GM12878 (cell line): ENCODE measurements at regions not wholly inside any gene's neighbourhood (a gene's known extent, or its start where the extent isn't known, plus 50 kb on each side); places are given as distances from the start of the nearest gene placed in this dataset.

Experiments
- ATAC-seq: fragments of 200-7000 bp; cut with Tn5 transposase; 3 replicates; pipeline ENCODE4 v1.9.1; 2020; ENCODE audit warnings: mild to moderate bottlenecking, moderate library complexity
- BruUV-seq: library from RNA; stranded (reverse); fragments of 400-500 nt; replicated peaks from 2 replicates; lab custom pipeline; 2021; lab: Mats Ljungman, UMichigan
- CTCF ChIA-PET: fragments of 300-600 bp; sonication (Branson Sonifier 250); formaldehyde crosslinking; extraction: SDS; loops from one replicate; lab custom pipeline; 2021; ENCODE audit warnings: inconsistent platforms; lab: Yijun Ruan, JAX
- POLR2A ChIA-PET: fragments of 350-600 bp; formaldehyde crosslinking; extraction: SDS; loops from one replicate; lab custom pipeline; 2021; ENCODE audit warnings: inconsistent platforms; lab: Charles Lee
- RAD21 ChIA-PET: fragments of 300-600 bp; sonication (Branson Sonifier 250); formaldehyde crosslinking; loops from one replicate; lab custom pipeline; 2023; ENCODE audit warnings: antibody characterized with exemption; ENCODE audit not compliant: unreplicated experiment; lab: Charles Lee
- SMC1A ChIA-PET: fragments of 300-600 bp; sonication (Branson Sonifier 250); formaldehyde crosslinking; loops from one replicate; lab custom pipeline; 2023; ENCODE audit not compliant: unreplicated experiment, uncharacterized antibody; lab: Charles Lee
- DNase-seq: peaks from one replicate; pipeline ENCODE4 v3.0.0-alpha.2; 2011; ENCODE audit warnings: low read depth, low spot score
- FAIRE-seq: peaks from 3 replicates; lab custom pipeline; 2011; peaks lifted over from hg19 to GRCh38; lab: Jason Lieb, UNC
- H2AFZ ChIP-seq: 2 replicates; pipeline ENCODE4 v1.6.0; 2011; ENCODE audit warnings: low read depth, low read length, control low read depth; ENCODE audit not compliant: control insufficient read depth
- H3K27ac ChIP-seq: 2 replicates; pipeline ENCODE4 v1.5.1; 2011; ENCODE audit warnings: control low read depth; ENCODE audit not compliant: control insufficient read depth, insufficient read depth
- H3K27me3 ChIP-seq, 2 experiments: replicated peaks in 1 of 2; 2 replicates each; pipeline versions ENCODE4 v1.6.0 to v1.6.1; 2011; ENCODE audit warnings: low read length in 1 of 2; ENCODE audit not compliant: control insufficient read depth in 2 of 2, insufficient read depth in 2 of 2
- H3K36me3 ChIP-seq, 2 experiments: 2 replicates each; pipeline ENCODE4 v1.5.1; 2011; ENCODE audit warnings: low read length in 1 of 2; ENCODE audit not compliant: control insufficient read depth in 2 of 2, insufficient read depth in 2 of 2
- H3K4me1 ChIP-seq: 2 replicates; pipeline ENCODE4 v1.6.1; 2011; ENCODE audit warnings: mild to moderate bottlenecking, low read length, moderate library complexity, mixed read lengths; ENCODE audit not compliant: control insufficient read depth, insufficient read depth
- H3K4me2 ChIP-seq: 2 replicates; pipeline ENCODE4 v1.6.0; 2011; ENCODE audit warnings: control low read depth; ENCODE audit not compliant: control insufficient read depth, insufficient read depth
- H3K4me3 ChIP-seq: fragments of 200-600 bp; sonication (generic); 2 replicates; pipeline ENCODE4 v1.5.1; 2016
- H3K79me2 ChIP-seq: 2 replicates; pipeline ENCODE4 v1.6.0; 2011; ENCODE audit warnings: low read length; ENCODE audit not compliant: control insufficient read depth, insufficient read depth
- H3K9ac ChIP-seq: 2 replicates; pipeline ENCODE4 v1.8.0; 2011; ENCODE audit warnings: low read length, control low read depth, mixed read lengths; ENCODE audit not compliant: control insufficient read depth, insufficient read depth
- H3K9me3 ChIP-seq: replicated peaks from 3 replicates; pipeline ENCODE4 v1.5.1; 2011; ENCODE audit warnings: mild to moderate bottlenecking, low read length; ENCODE audit not compliant: control insufficient read depth, insufficient read depth
- H4K20me1 ChIP-seq: 2 replicates; pipeline ENCODE4 v1.6.0; 2011; ENCODE audit not compliant: control insufficient read depth, insufficient read depth
- CBX3 ChIP-seq: fragments of 200-600 bp; sonication (generic); IDR thresholded peaks from 2 replicates; pipeline ENCODE4 v1.6.1; 2016; ENCODE audit warnings: low read depth, borderline replicate concordance
- FOXM1 ChIP-seq: IDR thresholded peaks from 2 replicates; pipeline ENCODE4 v1.6.1; 2012; ENCODE audit warnings: low read depth, mild to moderate bottlenecking, inconsistent platforms, low read length, moderate library complexity
- GABPA ChIP-seq: IDR thresholded peaks from 2 replicates; pipeline ENCODE4 v1.6.1; 2014; ENCODE audit warnings: antibody characterized with exemption, low read depth, mild to moderate bottlenecking, inconsistent platforms
- KLF5 ChIP-seq: fragments of 450-650 bp; IDR thresholded peaks from 2 replicates; pipeline ENCODE4 v1.6.1; 2014; ENCODE audit warnings: mild to moderate bottlenecking; ENCODE audit not compliant: partially characterized antibody
- MAX ChIP-seq: IDR thresholded peaks from 2 replicates; pipeline ENCODE4 v1.6.1; 2012; ENCODE audit warnings: low read depth, low read length, improper control_type of control experiment
- NBN ChIP-seq: fragments of 450-650 bp; IDR thresholded peaks from 2 replicates; pipeline ENCODE4 v1.6.1; 2016
- NFIC ChIP-seq: IDR thresholded peaks from 2 replicates; pipeline ENCODE4 v1.6.1; 2012; ENCODE audit warnings: low read depth, mild to moderate bottlenecking, inconsistent platforms, low read length, moderate library complexity
- PBX3 ChIP-seq: IDR thresholded peaks from 2 replicates; pipeline ENCODE4 v1.6.1; 2011; ENCODE audit warnings: mild to moderate bottlenecking, low read depth, low read length, moderate library complexity; ENCODE audit not compliant: insufficient replicate concordance
- RELB ChIP-seq: fragments of 450-650 bp; IDR thresholded peaks from 2 replicates; pipeline ENCODE4 v1.6.1; 2017; ENCODE audit warnings: low read depth, mild to moderate bottlenecking, moderate library complexity
- RFX5 ChIP-seq: IDR thresholded peaks from 2 replicates; pipeline ENCODE4 v1.6.1; 2011; ENCODE audit warnings: low read depth, low read length, improper control_type of control experiment
- SMAD1 ChIP-seq: fragments of 450-650 bp; IDR thresholded peaks from 2 replicates; pipeline ENCODE4 v1.6.1; 2018; ENCODE audit warnings: mild to moderate bottlenecking, low read depth; ENCODE audit not compliant: partially characterized antibody
- SMC3 ChIP-seq: IDR thresholded peaks from 2 replicates; pipeline ENCODE4 v1.6.1; 2011; ENCODE audit warnings: low read length, improper control_type of control experiment, borderline replicate concordance
- TCF7 ChIP-seq: IDR thresholded peaks from 2 replicates; pipeline ENCODE4 v1.6.1; 2014; ENCODE audit warnings: antibody characterized with exemption, borderline replicate concordance
- ZBTB4 ChIP-seq: fragments of 450-650 bp; formaldehyde crosslinking; IDR thresholded peaks from 2 replicates; pipeline ENCODE4 v1.4.0; 2022; ENCODE audit warnings: mild to moderate bottlenecking, moderate library complexity
- WGBS: methylation state at CpG from one replicate; pipeline ENCODE4 v1.1.6; 2016; ENCODE audit warnings: low lambda C conversion rate; ENCODE audit not compliant: insufficient replicate concordance, insufficient coverage; ENCODE audit errors: missing lambda C conversion rate; 5-methylcytosine and 5-hydroxymethylcytosine counted together
- in situ Hi-C: fragments of 300-500 bp; cut with MboI; formaldehyde crosslinking; loops from 9 replicates; pipeline ENCODE4 v1.14.3; 2018; ENCODE audit warnings: mixed read lengths
- intact Hi-C: fragments of 100-400 bp; cut with micrococcal nuclease; formaldehyde crosslinking; loops from one replicate; pipeline ENCODE4 v1.14.2; 2022; ENCODE audit not compliant: unreplicated experiment

GRCh38 chr12:91565246-91565645 is 382.6 kb upstream of the DCN start:
- BruUV-seq: no TSS peak
- ChIA-PET RAD21 (no interaction called here), CTCF (interaction anchor here (1.0 kb wide), 1 partner anchor 8 kb away, joined by 3 read pairs; no protein-coding TSS in a partner anchor), POLR2A (no interaction called here), SMC1A (no interaction called here)
- Histone ChIP-seq H2AFZ (no peak overlapping the region), H4K20me1 (no peaks in the 10 kb centered on the region), H3K27ac (no peak overlapping the region), H3K9ac (no peak overlapping the region), H3K36me3 (no peaks in the 10 kb centered on the region), H3K27me3 (no peaks in the 10 kb centered on the region), H3K4me2 (no peak overlapping the region), H3K9me3 (no peaks in the 10 kb centered on the region), H3K4me3 (no peak overlapping the region), H3K4me1 (no peaks in the 10 kb centered on the region), H3K79me2 (no peaks in the 10 kb centered on the region)
- intact Hi-C loops: no loop called here
- DNase-seq (no peak), FAIRE-seq (no peak), ATAC-seq (no peak)
- in situ Hi-C loops: no loop called here
- TF ChIP-seq GABPA (no peak), SMC3 (no peak), RFX5 (no peak), MAX (no peak), PBX3 (no peak), ZBTB4 (CRISPR knock-in tag) (no peak), TCF7 (no peak), NBN (no peak), KLF5 (no peak), RELB (no peak), CBX3 (no peak), SMAD1 (no peak), NFIC (no peak), FOXM1 (no peak)
- WGBS: 14% methylated on average over 4 of the region's 4 CpGs
